SW480 (cell line): ENCODE measurements at regions not wholly inside any gene's neighbourhood (a gene's known extent, or its start where the extent isn't known, plus 50 kb on each side); places are given as distances from the start of the nearest gene placed in this dataset.
"Not testable (repeated sequence)": the region's sequence is repeated elsewhere in the genome, so short reads cannot be mapped to it uniquely, and the experiment has no call there.

Source experiments
- DNase-seq: peaks from one replicate; pipeline ENCODE4 v3.0.0-alpha.2; 2016; ENCODE audit warnings: low spot score

DNA sequence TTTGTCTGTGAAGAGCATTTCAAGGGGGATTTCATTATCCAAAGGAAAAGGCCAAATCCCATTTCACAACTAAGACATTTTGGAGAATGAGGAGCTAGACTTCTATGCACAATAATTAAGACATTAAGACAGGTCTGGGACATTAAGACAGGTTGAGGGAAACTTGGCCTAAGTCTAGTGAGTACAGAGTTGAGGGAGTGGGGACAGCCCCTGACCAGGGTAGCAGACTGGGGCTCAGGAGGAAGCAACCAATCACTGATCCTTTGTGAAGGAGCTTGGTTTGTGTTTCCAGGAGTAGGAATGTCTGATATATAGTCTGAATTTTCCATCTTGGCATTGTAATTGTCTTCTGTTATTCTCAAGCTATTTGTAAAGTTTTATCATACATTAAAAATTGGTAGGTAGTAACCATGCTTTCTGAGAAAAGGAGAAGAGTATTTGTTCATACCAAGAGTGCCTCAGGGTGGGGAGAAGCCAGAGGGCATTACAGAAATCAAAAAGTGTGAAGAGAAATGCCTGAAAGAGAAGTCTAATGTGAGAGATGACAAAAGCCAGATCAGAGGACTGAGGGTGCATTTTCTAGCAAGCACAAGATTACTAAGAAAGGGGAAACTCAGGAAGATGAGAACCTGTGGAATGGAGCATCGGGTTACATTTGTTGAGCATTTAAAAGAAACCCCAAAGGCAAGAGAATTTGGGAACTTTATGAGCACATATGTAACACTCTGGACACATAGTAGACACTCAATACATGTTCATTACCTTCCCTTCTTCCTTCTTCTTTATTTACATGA, 189.3 kb upstream of the PIK3R1 start:
- DNase-seq, result no peak

DNA sequence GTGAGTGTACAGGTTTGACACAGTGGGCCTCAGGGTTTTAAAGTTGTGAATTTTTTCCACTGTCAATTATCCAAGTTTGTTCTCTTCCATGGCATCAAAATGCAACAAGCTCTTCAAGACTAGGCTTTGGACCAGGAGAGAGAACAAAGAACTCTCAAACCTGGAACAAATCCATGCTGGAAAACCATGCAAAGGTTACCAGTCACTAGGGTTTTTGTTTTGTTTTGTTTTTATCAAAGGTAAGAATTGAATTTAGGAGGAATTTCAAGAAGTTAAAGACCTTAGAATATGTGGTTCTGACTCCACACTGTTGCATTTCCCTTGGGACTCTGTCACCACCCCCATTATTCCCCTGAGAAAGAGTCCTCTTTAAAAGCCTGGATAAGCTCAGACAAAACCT, 191.1 kb upstream of the PIK3R1 start:
- DNase-seq, result no peak

GRCh38 chr5:68021916-68022315, 193.6 kb upstream of the PIK3R1 start:
- DNase-seq, result no peak

DNA sequence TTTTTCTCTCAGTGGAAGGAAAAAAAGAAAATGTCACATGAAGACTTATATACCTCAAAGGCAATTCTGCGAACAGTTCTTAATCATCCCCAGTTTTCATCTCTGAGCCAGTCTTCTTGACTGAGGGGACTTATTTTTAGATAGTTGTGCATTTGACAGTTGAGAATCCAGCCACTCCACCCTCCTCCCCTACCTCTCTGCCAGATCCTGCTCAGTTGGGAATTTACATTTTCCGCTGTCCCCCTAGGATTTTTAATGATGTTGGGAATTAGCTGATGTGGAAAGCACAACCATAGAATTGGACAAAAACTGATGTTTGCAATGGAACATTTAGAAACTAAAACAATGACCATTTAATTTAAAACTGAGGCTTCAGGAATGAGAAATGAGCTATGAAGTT, 194.3 kb upstream of the PIK3R1 start:
- DNase-seq, result no peak

DNA sequence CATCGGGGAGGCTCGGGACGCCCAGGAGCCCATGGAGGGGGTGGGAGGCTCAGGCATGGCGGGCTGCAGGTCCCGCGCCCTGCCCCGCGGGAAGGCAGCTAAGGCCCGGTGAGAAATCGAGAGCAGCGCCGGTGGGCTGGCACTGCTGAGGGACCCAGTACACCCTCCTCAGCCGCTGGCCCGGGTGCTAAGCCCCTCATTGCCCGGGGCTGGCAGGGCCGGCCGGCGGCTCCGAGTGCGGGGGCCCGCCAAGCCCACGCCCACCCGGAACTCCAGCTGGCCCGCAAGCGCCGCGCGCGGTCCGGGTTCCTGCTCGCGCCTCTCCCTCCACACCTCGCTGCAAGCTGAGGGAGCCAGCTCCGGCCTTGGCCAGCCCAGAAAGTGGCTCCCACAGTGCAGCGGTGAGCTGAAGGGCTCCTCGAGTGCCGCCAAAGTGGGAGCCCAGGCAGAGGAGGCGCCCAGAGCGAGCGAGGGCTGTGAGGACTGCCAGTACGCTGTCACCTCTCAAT, 195.0 kb upstream of the PIK3R1 start:
- DNase-seq, result not testable (repeated sequence)

GRCh38 chr5:68015381-68016302, 199.9 kb upstream of the PIK3R1 start:
- DNase-seq, result no peak

- no peak for DNase-seq
These were observed 202.7 kb upstream of the PIK3R1 start for GRCh38 chr5:68012831-68013230.

DNA sequence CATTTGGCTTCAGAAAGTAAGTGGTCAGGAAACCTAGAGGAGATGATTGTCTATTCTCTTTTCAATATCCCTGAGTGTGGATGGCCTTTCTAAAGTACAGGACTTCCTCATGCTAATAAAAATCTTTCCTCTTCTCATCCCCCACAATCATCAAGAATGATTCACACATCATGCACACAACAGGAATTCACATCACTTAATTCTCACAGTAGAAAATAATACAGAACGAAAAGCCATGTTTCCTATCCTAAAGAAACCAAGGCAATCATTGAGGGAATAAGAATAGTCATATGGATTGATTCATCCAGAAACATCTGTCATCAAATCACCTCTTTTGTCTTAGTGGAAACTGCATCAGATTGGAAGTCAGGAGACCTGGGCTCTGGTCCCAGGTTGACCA, 203.1 kb upstream of the PIK3R1 start:
- no peak for DNase-seq

GRCh38 chr5:68011801-68012200, 203.8 kb upstream of the PIK3R1 start:
- DNase-seq, result no peak

GRCh38 chr5:68011259-68011760, 204.2 kb upstream of the PIK3R1 start:
- no peak for DNase-seq

GRCh38 chr5:68010740-68011139, 204.8 kb upstream of the PIK3R1 start:
- DNase-seq, result no peak

GRCh38 chr5:68007451-68007850, 208.1 kb upstream of the PIK3R1 start:
- no peak for DNase-seq

DNA sequence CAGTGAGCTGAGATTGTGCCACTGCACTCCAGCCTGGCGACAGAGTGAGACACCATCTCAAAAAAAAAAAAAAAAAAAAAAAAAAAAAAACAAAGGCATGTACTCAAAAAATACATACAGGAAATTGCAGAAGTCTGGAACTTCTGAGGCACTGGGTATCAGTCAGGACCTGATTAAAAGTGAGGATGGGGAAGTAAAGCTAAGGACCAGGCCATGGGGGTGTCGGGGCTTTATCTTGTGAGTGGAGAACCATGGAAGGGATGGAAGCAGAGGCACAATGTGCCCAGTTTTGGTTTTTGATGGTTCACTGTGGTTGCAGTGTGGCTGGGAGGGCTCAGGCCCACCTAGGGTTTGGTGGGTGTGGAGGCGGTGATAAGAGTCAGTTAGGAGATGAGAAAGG, 212.7 kb upstream of the PIK3R1 start:
- DNase-seq, result no peak

GRCh38 chr5:68000805-68001204, 214.8 kb upstream of the PIK3R1 start:
- no peak for DNase-seq

DNA sequence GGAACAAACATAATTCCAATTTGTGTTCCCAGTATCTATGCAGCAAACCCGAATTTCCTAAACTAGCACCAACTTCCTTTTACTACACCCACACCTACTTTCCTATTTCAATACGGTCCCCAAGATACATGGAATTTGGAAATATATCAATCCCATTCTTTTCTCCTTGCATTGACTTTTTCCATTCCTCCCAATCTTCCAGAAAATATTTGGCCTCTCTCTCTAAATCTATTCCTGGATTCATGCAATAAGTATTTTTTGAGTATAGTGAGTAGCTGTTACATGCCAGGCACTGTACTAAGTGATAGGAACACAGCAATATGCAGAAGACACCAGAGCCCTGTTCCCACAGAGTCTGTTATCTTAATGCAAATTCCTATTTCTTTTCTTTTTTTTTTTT, 216.2 kb upstream of the PIK3R1 start:
- no peak for DNase-seq

DNA sequence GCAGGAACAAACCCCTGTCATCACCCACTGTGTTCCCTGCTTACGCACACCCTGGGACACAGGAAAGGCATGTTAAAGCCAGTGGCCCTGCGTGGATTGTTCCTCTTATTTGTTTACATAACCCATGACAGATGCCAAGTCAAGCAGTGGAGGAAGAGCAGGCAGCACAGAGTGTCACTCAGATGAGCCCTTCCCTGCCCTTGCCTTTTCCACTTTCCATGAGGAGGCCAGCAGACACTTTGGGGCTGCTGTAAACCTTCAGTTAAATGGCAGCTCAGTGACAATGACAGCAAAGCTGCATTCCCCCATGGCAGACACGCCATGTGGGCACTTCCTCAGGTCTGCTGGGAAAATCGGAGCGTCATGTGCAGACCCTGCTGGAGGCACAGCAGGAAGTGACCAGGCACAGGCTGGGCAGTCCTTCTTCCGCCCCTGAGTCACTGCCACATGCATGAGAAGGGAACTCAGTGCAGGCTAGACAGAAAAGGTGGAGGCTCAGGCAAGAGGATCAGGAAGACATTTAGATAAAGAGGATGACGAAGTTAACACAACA, 216.8 kb upstream of the PIK3R1 start:
- DNase-seq, result no peak

DNA sequence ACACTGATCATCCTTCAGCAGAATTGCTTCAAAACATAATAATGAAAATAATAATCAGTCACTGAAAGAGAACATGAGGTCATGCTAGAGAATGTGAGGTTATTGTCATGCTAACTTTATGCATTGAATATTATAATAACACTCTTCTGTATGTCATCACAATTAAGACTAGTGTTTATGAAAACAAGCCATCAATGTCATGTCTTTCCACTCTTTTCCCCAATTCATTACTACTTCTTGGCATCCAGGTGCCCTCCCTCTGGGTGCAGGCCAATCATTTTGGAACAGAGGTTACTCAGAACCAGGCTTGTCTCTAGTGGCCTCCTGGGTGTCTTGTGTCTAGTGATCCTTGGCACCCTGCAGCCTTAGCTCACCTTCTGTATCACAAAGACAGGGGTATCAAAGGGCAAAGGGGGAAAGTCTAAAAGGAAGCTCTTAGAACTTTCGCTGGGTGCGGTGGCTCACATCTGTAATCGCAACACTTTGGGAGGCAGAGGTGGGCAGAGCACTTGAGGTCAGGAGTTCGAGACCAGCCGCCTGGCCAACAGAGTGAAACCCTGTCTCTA, 217.6 kb upstream of the PIK3R1 start:
- DNase-seq, result no peak

GRCh38 chr5:67997148-67997547, 218.4 kb upstream of the PIK3R1 start:
- DNase-seq, result no peak

DNA sequence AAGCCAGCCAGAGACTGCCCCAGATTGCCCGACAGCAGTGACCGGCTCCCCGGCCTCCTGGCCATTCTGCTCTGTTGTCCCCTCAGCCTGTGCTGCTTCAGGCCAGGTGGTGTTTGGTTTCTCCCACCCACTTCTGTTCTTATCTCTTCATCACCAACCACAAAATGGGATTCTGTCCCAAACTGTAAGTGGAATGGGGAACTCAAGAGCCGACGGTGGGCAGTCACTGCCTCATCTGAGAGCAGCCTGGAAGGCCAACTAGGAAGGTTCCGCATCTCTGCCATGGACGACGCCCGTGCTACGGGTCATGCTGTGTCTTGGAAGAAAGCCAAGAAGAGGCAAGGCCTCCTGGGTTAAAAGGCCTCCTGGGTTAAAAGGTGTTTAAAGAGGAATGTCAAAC, 219.0 kb upstream of the PIK3R1 start:
- no peak for DNase-seq

DNA sequence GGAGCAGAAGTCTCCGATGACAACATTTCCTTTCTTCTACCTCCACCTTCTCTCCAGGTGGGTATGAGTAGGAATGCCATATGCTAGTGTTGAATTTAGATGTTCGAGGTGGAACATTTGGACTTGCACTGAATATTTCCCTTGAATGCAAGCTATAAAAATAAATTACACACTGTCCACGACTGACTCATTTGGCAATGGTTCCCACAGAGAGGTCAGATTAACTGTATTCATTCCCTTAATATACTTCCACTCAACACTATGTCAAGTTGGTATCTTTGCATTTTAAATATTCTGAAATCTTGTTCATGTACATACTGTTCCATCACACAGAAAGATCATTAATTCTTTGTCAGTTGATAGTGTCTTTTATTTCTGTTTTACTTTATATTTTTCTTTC, 222.6 kb upstream of the PIK3R1 start:
- no peak for DNase-seq

GRCh38 chr5:67989456-67989855, 226.1 kb upstream of the PIK3R1 start:
- DNase-seq, result no peak

- DNase-seq, result no peak
These were observed 228.8 kb upstream of the PIK3R1 start for GRCh38 chr5:67986761-67987160.
